SH-SY5Y (cell line): ENCODE measurements at regions not wholly inside any gene's neighbourhood (a gene's known extent, or its start where the extent isn't known, plus 50 kb on each side); places are given as distances from the start of the nearest gene placed in this dataset.

Experiments
- GATA2 ChIP-seq: IDR thresholded peaks from 2 replicates; pipeline ENCODE4 v1.6.1; 2011; ENCODE audit warnings: mild to moderate bottlenecking, low read depth, low read length
- GATA3 ChIP-seq: IDR thresholded peaks from 2 replicates; pipeline ENCODE4 v1.6.1; 2011; ENCODE audit warnings: low read depth, mild to moderate bottlenecking, low read length, moderate library complexity

DNA sequence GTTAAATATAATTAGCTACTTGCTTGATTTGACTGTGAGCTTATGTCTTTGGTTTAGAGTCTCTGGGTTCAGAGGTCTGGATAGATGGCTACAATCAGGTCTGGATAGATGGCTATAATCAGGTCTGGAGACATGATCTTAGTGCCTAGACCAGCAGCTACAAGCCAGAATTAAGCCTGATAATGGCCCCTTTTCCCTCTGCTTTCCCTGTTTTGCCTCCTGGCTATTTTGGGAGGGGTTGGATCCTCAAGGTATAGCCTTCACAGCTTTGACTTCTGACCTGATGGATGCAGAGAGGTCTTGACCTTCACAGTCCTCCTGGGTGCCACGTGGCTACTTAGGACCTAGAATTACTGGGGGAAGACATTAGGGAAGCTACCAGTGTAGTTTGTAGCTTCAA is 877.7 kb downstream of the GALC start:
- TF ChIP-seq GATA3, result no peak
- no peak for TF ChIP-seq GATA2
